B cell (primary cell): ENCODE measurements at regions not wholly inside any gene's neighbourhood (a gene's known extent, or its start where the extent isn't known, plus 50 kb on each side); places are given as distances from the start of the nearest gene placed in this dataset.

Experiments
- EZH2 ChIP-seq: IDR thresholded peaks from 2 replicates; pipeline ENCODE4 v1.6.1; 2012; ENCODE audit warnings: borderline replicate concordance, low read depth, mild to moderate bottlenecking, moderate library complexity, low read length; ENCODE audit not compliant: insufficient read depth, poor library complexity, severe bottlenecking
- TF ChIP-seq, protein P1 (sequence below): fragments of 200-600 bp; IDR thresholded peaks from one replicate; pipeline ENCODE4 v1.8.0; 2022; ENCODE audit warnings: antibody characterized with exemption, mild to moderate bottlenecking

GRCh38 chr3:24673596-24673995 is 178.9 kb upstream of the THRB start:
- TF ChIP-seq, protein P1, sequence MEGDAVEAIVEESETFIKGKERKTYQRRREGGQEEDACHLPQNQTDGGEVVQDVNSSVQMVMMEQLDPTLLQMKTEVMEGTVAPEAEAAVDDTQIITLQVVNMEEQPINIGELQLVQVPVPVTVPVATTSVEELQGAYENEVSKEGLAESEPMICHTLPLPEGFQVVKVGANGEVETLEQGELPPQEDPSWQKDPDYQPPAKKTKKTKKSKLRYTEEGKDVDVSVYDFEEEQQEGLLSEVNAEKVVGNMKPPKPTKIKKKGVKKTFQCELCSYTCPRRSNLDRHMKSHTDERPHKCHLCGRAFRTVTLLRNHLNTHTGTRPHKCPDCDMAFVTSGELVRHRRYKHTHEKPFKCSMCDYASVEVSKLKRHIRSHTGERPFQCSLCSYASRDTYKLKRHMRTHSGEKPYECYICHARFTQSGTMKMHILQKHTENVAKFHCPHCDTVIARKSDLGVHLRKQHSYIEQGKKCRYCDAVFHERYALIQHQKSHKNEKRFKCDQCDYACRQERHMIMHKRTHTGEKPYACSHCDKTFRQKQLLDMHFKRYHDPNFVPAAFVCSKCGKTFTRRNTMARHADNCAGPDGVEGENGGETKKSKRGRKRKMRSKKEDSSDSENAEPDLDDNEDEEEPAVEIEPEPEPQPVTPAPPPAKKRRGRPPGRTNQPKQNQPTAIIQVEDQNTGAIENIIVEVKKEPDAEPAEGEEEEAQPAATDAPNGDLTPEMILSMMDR: no peak
- TF ChIP-seq EZH2: no peak
